ENCODE measurements at regions not wholly inside any gene's neighbourhood (a gene's known extent, or its start where the extent isn't known, plus 50 kb on each side); places are given as distances from the start of the nearest gene placed in this dataset.
A peak's percentile ranks its signal among the peaks of the same experiment; 100 is the strongest.

GRCh38 chr5:132130918-132131715 is 57.5 kb downstream of the CSF2 start:
- DNase-seq = no peak
- no peak overlapping the region for H3K27ac ChIP-seq
- H3K4me1 ChIP-seq = no peaks in the 10 kb centered on the region
- peaks cover 2% of the 10 kb centered on the region; the same call in 1 of the 2 replicates for H3K9me3 ChIP-seq (replicated peaks)
- no peaks in the 10 kb centered on the region for H3K36me3 ChIP-seq
- no peak overlapping the region for H3K4me3 ChIP-seq
- no peaks in the 10 kb centered on the region for H3K27me3 ChIP-seq

- H3K9me3 ChIP-seq (replicated peaks) = peaks cover 2% of the 10 kb centered on the region; the same call in 1 of the 2 replicates
- no peaks in the 10 kb centered on the region for H3K36me3 ChIP-seq
- H3K4me1 ChIP-seq = no peaks in the 10 kb centered on the region
- no peak overlapping the region for H3K4me3 ChIP-seq
- H3K27ac ChIP-seq = no peak overlapping the region
- no peaks in the 10 kb centered on the region for H3K27me3 ChIP-seq
- no peak for DNase-seq
Observed at GRCh38 chr5:132132138-132132537, 58.5 kb downstream of the CSF2 start.

- Histone ChIP-seq H3K4me3 (no peak overlapping the region), H3K27ac (no peak overlapping the region), H3K27me3 (no peaks in the 10 kb centered on the region), H3K9me3 (replicated peaks) (0 out of 2 replicates have a peak, but pooled peaks cover 2% of the 10 kb centered on the region), H3K4me1 (no peaks in the 10 kb centered on the region), H3K36me3 (no peaks in the 10 kb centered on the region)
- peak in 1 of 2 experiments; percentile 15 for DNase-seq
Observed at GRCh38 chr5:132134384-132134783, 60.8 kb downstream of the CSF2 start.

GRCh38 chr5:132136906-132137305 is 63.3 kb downstream of the CSF2 start:
- Histone ChIP-seq H3K36me3 (no peaks in the 10 kb centered on the region), H3K4me1 (no peaks in the 10 kb centered on the region), H3K9me3 (replicated peaks) (no peaks in the 10 kb centered on the region), H3K4me3 (no peak overlapping the region), H3K27ac (no peak overlapping the region), H3K27me3 (no peaks in the 10 kb centered on the region)
- no peak for DNase-seq

- no peaks in the 10 kb centered on the region for H3K36me3 ChIP-seq
- no peak overlapping the region for H3K27ac ChIP-seq
- DNase-seq = no peak
Observed at GRCh38 chr5:132138260-132138659, 64.7 kb downstream of the CSF2 start.

More at GRCh38 chr5:132138260-132138659, 64.7 kb downstream of the CSF2 start:
- Histone ChIP-seq H3K27me3 (no peaks in the 10 kb centered on the region), H3K4me3 (no peak overlapping the region), H3K9me3 (replicated peaks) (peaks cover 3% of the 10 kb centered on the region; the same call in 1 of the 2 replicates), H3K4me1 (no peaks in the 10 kb centered on the region)

All from SJCRH30 (cell line).